Mucosa of rectum (tissue), 2 donors: ENCODE measurements at regions not wholly inside any gene's neighbourhood (a gene's known extent, or its start where the extent isn't known, plus 50 kb on each side); places are given as distances from the start of the nearest gene placed in this dataset.

Source experiments
- H3K27ac ChIP-seq, 2 donors: one replicate each; pipeline ENCODE4 v1.7.0; 2013; ENCODE audit warnings: inconsistent platforms in 2 of 2, low read depth in 2 of 2, low read length in 2 of 2
- H3K27me3 ChIP-seq, 2 donors: one replicate each; pipeline ENCODE4 v1.7.0; 2013; ENCODE audit warnings: low read length in 2 of 2; ENCODE audit not compliant: control insufficient read depth in 2 of 2, insufficient read depth in 2 of 2
- H3K36me3 ChIP-seq, 2 donors: one replicate each; pipeline ENCODE4 v1.7.0; 2013; ENCODE audit warnings: low read length in 2 of 2; ENCODE audit not compliant: control insufficient read depth in 2 of 2, insufficient read depth in 2 of 2
- H3K4me1 ChIP-seq, 2 donors: one replicate each; pipeline ENCODE4 v1.7.0; 2013; ENCODE audit warnings: low read length in 2 of 2, mild to moderate bottlenecking in 1 of 2; ENCODE audit not compliant: control insufficient read depth in 2 of 2, insufficient read depth in 2 of 2
- H3K4me3 ChIP-seq, 2 donors: one replicate each; pipeline ENCODE4 v1.7.0; 2013; ENCODE audit warnings: low read length in 2 of 2
- H3K9ac ChIP-seq, 2 donors: one replicate each; pipeline ENCODE4 v1.7.0; 2013; ENCODE audit warnings: low read length in 2 of 2, low read depth in 1 of 2, mild to moderate bottlenecking in 1 of 2
- H3K9me3 ChIP-seq, 2 donors: one replicate each; pipeline ENCODE4 v1.7.0; 2013; ENCODE audit warnings: low read length in 2 of 2; ENCODE audit not compliant: control insufficient read depth in 2 of 2
- donor health status: healthy.
- donor health status: Normal muscosa, but diverticular disease.

- H3K9ac ChIP-seq: no peak overlapping the region
- no peak overlapping the region for H3K4me3 ChIP-seq
- no peaks in the 10 kb centered on the region for H3K9me3 ChIP-seq
- H3K4me1 ChIP-seq: peaks cover 0 to 2% of the 10 kb centered on the region in 2 donors
- H3K27ac ChIP-seq: no peak overlapping the region
- no peaks in the 10 kb centered on the region for H3K27me3 ChIP-seq
- H3K36me3 ChIP-seq: no peaks in the 10 kb centered on the region
Measured at GRCh38 chr6:16057446-16057845, 71.4 kb upstream of the MYLIP start.

DNA sequence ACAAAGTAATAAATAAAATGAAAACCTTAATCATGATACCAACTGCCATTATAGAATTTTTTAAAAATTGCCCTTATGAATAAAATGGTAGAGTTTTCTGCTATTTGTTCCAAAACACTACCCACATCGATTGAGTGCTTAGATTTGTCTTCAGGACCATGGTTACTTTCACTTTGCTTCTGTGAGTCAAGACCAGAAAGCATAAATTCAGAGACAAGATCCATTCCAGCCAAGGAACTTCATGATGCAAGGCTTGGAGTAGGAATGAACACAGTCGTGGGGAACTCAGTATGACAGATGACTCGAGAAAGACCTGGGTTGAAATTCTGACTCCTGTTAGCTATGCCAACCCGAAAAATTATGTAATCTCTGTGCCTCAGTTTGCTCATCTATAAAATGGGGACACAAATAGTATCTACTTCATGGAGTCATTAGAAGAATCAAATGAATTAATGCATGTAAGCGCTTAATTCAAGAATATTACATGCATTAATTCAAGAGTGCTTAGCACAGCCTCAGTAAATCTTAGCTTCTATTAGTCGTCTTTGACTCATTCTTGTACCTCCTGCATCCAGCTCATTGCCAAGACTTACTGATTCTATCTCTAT lies 72.5 kb upstream of the MYLIP start:
- H3K27me3 ChIP-seq: no peaks in the 10 kb centered on the region
- H3K36me3 ChIP-seq: no peaks in the 10 kb centered on the region
- H3K9me3 ChIP-seq: no peaks in the 10 kb centered on the region
- no peak overlapping the region for H3K9ac ChIP-seq
- peaks cover 0 to 2% of the 10 kb centered on the region in 2 donors for H3K4me1 ChIP-seq
- no peak overlapping the region for H3K4me3 ChIP-seq
- no peak overlapping the region for H3K27ac ChIP-seq

- Histone ChIP-seq H3K4me3 (no peak overlapping the region), H3K4me1 (peaks cover 0 to 2% of the 10 kb centered on the region in 2 donors), H3K27me3 (no peaks in the 10 kb centered on the region), H3K9ac (no peak overlapping the region), H3K36me3 (no peaks in the 10 kb centered on the region), H3K27ac (no peak overlapping the region), H3K9me3 (no peaks in the 10 kb centered on the region)
Measured at GRCh38 chr6:16055852-16056251, 73.0 kb upstream of the MYLIP start.

DNA sequence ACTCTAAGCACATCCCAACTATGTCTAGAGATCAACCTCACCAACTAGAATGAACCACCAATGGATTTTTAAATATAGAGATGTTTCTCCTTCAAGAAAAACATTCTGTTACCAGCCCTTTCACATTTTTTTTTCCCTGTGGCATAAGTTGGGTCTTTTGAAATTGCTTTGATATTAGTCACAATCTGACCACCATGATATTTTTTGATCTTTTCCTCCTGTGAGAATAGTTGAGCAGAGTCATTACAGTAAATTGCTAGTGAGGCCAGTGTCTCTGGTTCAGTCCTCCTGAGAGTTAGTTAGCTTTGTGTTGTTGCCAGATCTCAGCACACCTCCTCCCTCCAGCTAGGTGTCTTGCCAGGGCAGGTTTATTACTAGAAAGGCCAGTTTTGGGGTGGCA lies 79.7 kb upstream of the MYLIP start:
- Histone ChIP-seq H3K9me3 (no peaks in the 10 kb centered on the region), H3K36me3 (no peaks in the 10 kb centered on the region), H3K27me3 (no peaks in the 10 kb centered on the region), H3K9ac (no peak overlapping the region), H3K4me1 (no peaks in the 10 kb centered on the region), H3K27ac (no peak overlapping the region), H3K4me3 (no peak overlapping the region)

- no peaks in the 10 kb centered on the region for H3K4me1 ChIP-seq
- H3K36me3 ChIP-seq: no peaks in the 10 kb centered on the region
- H3K27ac ChIP-seq: no peak overlapping the region
- H3K9me3 ChIP-seq: no peaks in the 10 kb centered on the region
- no peak overlapping the region for H3K4me3 ChIP-seq
- no peak overlapping the region for H3K9ac ChIP-seq
- no peaks in the 10 kb centered on the region for H3K27me3 ChIP-seq
Measured at GRCh38 chr6:16048221-16048620, 80.7 kb upstream of the MYLIP start.

DNA sequence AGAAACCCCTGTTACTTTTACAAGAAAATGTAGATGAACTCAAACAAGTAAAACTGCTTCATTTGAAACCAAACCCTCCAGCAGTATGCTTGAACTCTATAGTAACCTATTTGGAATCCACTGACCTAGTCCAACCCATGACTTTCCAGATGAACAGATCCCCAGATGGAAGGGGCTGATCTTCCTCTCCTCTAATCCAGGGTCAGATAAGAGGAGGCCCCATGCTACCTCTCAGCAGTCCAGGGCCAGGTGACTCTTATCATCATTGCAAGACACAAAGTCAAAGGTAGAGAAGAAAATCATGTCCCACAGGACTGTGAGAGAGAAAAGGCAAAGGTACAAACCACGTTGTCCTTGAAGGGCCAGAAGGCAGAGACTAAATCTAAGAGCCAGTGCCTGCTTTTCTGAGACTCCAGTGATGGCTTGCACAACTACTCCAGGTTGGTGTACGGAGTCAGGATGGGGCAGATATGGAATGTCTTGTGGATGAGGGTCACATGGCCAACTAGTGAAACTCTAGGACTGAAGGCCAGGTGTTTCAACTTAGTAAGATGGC lies 81.4 kb upstream of the MYLIP start:
- H3K4me3 ChIP-seq: no peak overlapping the region
- H3K4me1 ChIP-seq: no peaks in the 10 kb centered on the region

DNA sequence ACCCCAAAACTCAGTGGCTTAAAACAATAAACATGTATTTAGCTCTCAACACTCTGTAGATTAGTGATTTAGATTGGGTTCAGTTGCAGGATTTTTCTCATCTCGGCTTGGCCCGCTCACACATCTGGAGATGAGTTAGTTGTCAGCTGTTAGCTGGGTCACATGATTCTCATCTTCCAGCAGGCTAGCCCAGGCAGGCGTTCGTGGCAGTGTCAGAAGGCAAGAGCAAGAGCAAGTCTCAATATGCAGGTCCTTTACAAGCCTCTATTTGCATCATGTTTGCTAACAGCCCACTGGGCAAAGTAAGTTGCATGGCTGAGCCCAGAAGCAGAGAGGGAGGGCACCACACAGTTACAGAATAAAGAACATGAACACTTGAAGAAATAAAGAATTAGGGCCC lies 83.6 kb upstream of the MYLIP start:
- H3K27me3 ChIP-seq: no peaks in the 10 kb centered on the region
- H3K27ac ChIP-seq: no peak overlapping the region
- no peaks in the 10 kb centered on the region for H3K9me3 ChIP-seq
- no peak overlapping the region for H3K9ac ChIP-seq
- H3K4me1 ChIP-seq: no peaks in the 10 kb centered on the region
- no peaks in the 10 kb centered on the region for H3K36me3 ChIP-seq
- H3K4me3 ChIP-seq: no peak overlapping the region

More for the DNA sequence above, 81.4 kb upstream of the MYLIP start:
- Histone ChIP-seq H3K9ac (no peak overlapping the region), H3K27me3 (no peaks in the 10 kb centered on the region), H3K27ac (no peak overlapping the region), H3K36me3 (no peaks in the 10 kb centered on the region), H3K9me3 (no peaks in the 10 kb centered on the region)

DNA sequence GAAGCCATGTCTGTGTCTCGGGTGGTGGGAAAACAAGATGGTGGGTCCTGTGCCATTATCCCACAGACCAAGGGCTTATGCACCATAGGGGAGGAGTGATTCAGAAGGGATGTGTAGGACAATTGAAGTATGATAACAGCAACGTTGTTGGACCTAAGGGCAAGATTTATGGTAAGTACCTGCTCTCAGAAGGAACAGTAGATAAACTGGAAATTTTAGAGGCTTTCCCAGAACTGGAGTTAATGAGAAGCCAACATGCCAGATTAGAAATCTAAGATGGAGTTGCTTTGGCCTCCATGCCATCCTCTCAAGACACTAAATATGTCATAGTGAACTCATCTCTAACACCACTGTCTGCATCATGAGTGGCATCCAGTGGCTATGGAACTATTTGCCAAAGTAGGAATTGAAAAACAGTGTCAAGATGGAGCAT lies 84.7 kb upstream of the MYLIP start:
- Histone ChIP-seq H3K27me3 (no peaks in the 10 kb centered on the region), H3K27ac (no peak overlapping the region), H3K36me3 (no peaks in the 10 kb centered on the region), H3K9me3 (no peaks in the 10 kb centered on the region), H3K4me3 (no peak overlapping the region), H3K9ac (no peak overlapping the region), H3K4me1 (no peaks in the 10 kb centered on the region)

DNA sequence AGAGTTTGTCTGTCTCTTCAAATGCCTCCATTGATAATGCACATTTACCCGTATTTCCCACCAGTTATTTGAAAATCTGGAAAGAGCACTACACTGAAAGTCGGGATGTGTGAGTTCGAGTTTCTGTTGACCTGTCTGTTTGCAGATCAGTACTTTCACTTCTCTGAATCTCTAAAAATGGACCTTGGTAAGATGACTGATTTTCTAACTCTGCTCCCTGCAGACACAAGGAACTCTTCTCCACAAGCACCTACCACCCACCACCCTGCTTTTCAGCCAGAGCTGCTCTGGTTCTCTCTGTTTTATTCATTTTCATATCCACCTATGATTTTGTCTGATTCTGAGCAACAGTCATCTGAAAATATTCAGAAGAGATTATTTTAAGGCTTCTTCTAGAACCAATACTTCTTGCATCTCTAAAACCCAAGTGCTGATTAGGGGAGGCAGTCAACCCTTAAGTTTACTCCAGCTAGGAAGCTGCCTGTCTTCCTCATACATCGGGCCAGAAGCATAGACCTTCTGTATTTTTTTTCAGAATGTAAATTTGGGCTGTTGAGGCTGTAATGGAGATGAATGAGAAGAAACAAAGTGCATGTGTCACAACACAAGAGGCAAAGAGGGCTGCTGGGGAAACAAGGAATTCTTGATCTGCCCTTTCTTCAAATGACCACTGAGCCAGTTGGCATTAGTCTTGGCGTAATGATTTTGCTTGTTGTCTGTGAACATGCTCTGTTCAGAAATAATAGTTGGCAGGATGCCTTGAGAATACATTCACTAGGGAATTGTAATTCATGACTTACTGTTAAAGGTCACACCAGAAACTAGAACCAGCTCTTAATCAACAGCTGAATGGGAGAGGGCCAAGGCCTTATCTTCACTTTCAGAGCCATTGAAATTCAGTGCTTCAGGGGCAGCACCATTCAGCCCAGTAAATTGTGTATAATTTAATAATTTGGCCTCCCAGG lies 85.4 kb upstream of the MYLIP start:
- no peaks in the 10 kb centered on the region for H3K36me3 ChIP-seq
- H3K9ac ChIP-seq: no peak overlapping the region
- no peaks in the 10 kb centered on the region for H3K4me1 ChIP-seq
- no peak overlapping the region for H3K4me3 ChIP-seq
- H3K27me3 ChIP-seq: no peaks in the 10 kb centered on the region
- no peaks in the 10 kb centered on the region for H3K9me3 ChIP-seq
- no peak overlapping the region for H3K27ac ChIP-seq

DNA sequence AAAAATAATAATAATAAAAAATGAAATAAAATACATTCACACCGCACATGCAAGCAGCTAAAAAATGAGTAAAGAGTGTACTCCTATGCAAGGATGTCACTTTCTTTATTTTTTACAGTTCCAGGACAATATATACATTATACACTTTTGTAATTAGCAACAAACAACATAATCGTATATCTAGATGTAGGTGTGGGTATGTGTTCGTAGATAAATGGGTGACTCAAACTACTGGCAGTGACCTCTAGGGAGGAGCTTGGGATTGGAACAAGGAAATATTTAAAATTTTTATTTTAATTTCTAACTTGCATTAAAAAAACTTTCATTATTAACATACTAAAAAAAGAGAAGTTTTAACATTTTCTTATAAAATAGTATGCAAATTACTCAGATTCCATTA lies 86.1 kb upstream of the MYLIP start:
- Histone ChIP-seq H3K9me3 (no peaks in the 10 kb centered on the region), H3K4me1 (no peaks in the 10 kb centered on the region), H3K36me3 (no peaks in the 10 kb centered on the region), H3K27me3 (no peaks in the 10 kb centered on the region), H3K9ac (no peak overlapping the region), H3K27ac (no peak overlapping the region), H3K4me3 (no peak overlapping the region)
